ENCODE measurements at regions not wholly inside any gene's neighbourhood (a gene's known extent, or its start where the extent isn't known, plus 50 kb on each side); places are given as distances from the start of the nearest gene placed in this dataset.
"Not testable (repeated sequence)": the region's sequence is repeated elsewhere in the genome, so short reads cannot be mapped to it uniquely, and the experiment has no call there.

- no peak for DNase-seq
Observed at GRCh38 chr3:34851137-34851536, 788.2 kb upstream of the ARPP21 start.

- DNase-seq = no peak
Observed at GRCh38 chr3:34852844-34853439, 786.4 kb upstream of the ARPP21 start.

- no peak for DNase-seq
Observed at GRCh38 chr3:34856081-34856947, 783.0 kb upstream of the ARPP21 start.

GRCh38 chr3:34858067-34858660 is 781.2 kb upstream of the ARPP21 start:
- no peak for DNase-seq

- no peak for DNase-seq
Observed at GRCh38 chr3:34859746-34860145, 779.6 kb upstream of the ARPP21 start.

GRCh38 chr3:34862456-34862855 is 776.9 kb upstream of the ARPP21 start:
- DNase-seq = no peak

- no peak for DNase-seq
Observed at GRCh38 chr3:34863485-34863884, 775.8 kb upstream of the ARPP21 start.

GRCh38 chr3:34864011-34864410 is 775.3 kb upstream of the ARPP21 start:
- DNase-seq = no peak

- no peak for DNase-seq
Observed at GRCh38 chr3:34865346-34865745, 774.0 kb upstream of the ARPP21 start.

- no peak for DNase-seq
Observed at GRCh38 chr3:34868935-34869334, 770.4 kb upstream of the ARPP21 start.

- DNase-seq = no peak
Observed at GRCh38 chr3:34869696-34870095, 769.6 kb upstream of the ARPP21 start.

- DNase-seq = no peak
Observed at GRCh38 chr3:34872406-34872805, 766.9 kb upstream of the ARPP21 start.

GRCh38 chr3:34876997-34877396 is 762.3 kb upstream of the ARPP21 start:
- DNase-seq = no peak

GRCh38 chr3:34878488-34878887 is 760.8 kb upstream of the ARPP21 start:
- DNase-seq = no peak

GRCh38 chr3:34881026-34881425 is 758.3 kb upstream of the ARPP21 start:
- DNase-seq = no peak

- no peak for DNase-seq
Observed at GRCh38 chr3:34882764-34883163, 756.6 kb upstream of the ARPP21 start.

- DNase-seq = no peak
Observed at GRCh38 chr3:34884007-34884406, 755.3 kb upstream of the ARPP21 start.

- no peak for DNase-seq
Observed at GRCh38 chr3:34886443-34886842, 752.9 kb upstream of the ARPP21 start.

GRCh38 chr3:34889641-34890040 is 749.7 kb upstream of the ARPP21 start:
- DNase-seq = no peak

- no peak for DNase-seq
Observed at GRCh38 chr3:34890247-34890646, 749.1 kb upstream of the ARPP21 start.

GRCh38 chr3:34891941-34892340 is 747.4 kb upstream of the ARPP21 start:
- no peak for DNase-seq

GRCh38 chr3:34895841-34896240 is 743.5 kb upstream of the ARPP21 start:
- DNase-seq = no peak

GRCh38 chr3:34909679-34910078 is 729.6 kb upstream of the ARPP21 start:
- not testable (repeated sequence) for DNase-seq

- no peak for DNase-seq
Observed at GRCh38 chr3:34919025-34919424, 720.3 kb upstream of the ARPP21 start.
